Hepatocyte (in vitro differentiated cells): ENCODE measurements at regions not wholly inside any gene's neighbourhood (a gene's known extent, or its start where the extent isn't known, plus 50 kb on each side); places are given as distances from the start of the nearest gene placed in this dataset.

Experiments
- EZH2 ChIP-seq: fragments of 200-600 bp; sonication (generic); IDR thresholded peaks from 2 replicates; pipeline ENCODE4 v1.6.1; 2016; ENCODE audit warnings: antibody characterized with exemption, mild to moderate bottlenecking, borderline replicate concordance
- EZH2phosphoT487 ChIP-seq: fragments of 200-600 bp; sonication (generic); IDR thresholded peaks from one replicate; pipeline ENCODE4 v1.6.1; 2018; ENCODE audit warnings: antibody characterized with exemption, mild to moderate bottlenecking, low read depth, moderate library complexity; ENCODE audit not compliant: unreplicated experiment, severe bottlenecking
- TF ChIP-seq, protein P1 (sequence below): fragments of 200-600 bp; sonication (generic); IDR thresholded peaks from 2 replicates; pipeline ENCODE4 v1.5.1; 2016; ENCODE audit warnings: antibody characterized with exemption, mild to moderate bottlenecking; ENCODE audit not compliant: poor library complexity

DNA sequence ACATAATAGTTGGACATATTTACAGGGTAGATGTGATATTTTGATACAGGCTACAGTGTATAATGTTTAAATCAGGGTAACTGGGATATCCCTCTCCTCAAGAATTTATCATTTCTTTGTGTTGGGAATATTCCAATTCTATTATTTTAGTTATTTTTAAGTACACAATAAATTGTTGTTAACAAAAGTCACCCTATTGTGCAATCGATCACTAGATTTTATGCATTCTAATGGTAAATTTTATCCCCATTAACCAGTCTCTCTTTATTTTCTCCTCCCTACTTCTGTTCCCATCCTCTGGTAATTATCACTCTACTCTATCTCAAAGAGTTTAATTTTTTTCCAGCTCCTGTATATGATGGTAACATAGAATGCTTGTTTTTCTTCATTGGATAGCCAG, 1631.9 kb upstream of the PABPC4L start:
- TF ChIP-seq EZH2 (no peak), EZH2phosphoT487 (no peak)
- TF ChIP-seq, protein P1, sequence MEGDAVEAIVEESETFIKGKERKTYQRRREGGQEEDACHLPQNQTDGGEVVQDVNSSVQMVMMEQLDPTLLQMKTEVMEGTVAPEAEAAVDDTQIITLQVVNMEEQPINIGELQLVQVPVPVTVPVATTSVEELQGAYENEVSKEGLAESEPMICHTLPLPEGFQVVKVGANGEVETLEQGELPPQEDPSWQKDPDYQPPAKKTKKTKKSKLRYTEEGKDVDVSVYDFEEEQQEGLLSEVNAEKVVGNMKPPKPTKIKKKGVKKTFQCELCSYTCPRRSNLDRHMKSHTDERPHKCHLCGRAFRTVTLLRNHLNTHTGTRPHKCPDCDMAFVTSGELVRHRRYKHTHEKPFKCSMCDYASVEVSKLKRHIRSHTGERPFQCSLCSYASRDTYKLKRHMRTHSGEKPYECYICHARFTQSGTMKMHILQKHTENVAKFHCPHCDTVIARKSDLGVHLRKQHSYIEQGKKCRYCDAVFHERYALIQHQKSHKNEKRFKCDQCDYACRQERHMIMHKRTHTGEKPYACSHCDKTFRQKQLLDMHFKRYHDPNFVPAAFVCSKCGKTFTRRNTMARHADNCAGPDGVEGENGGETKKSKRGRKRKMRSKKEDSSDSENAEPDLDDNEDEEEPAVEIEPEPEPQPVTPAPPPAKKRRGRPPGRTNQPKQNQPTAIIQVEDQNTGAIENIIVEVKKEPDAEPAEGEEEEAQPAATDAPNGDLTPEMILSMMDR, result no peak
